GOT3 (cell line): ENCODE measurements at regions not wholly inside any gene's neighbourhood (a gene's known extent, or its start where the extent isn't known, plus 50 kb on each side); places are given as distances from the start of the nearest gene placed in this dataset.
"Not testable (repeated sequence)": the region's sequence is repeated elsewhere in the genome, so short reads cannot be mapped to it uniquely, and the experiment has no call there.

Experiments
- DNase-seq: peaks from one replicate; lab custom pipeline; 2025; ENCODE audit warnings: mixed read lengths; lab: John Stamatoyannopoulos, UW

GRCh38 chr21:35525443-35525842, 476.3 kb upstream of the RUNX1 start:
- DNase-seq, result no peak

GRCh38 chr21:35521852-35522505, 472.9 kb upstream of the RUNX1 start:
- no peak for DNase-seq

GRCh38 chr21:35521293-35521692, 472.2 kb upstream of the RUNX1 start:
- no peak for DNase-seq

- DNase-seq, result no peak
Measured at GRCh38 chr21:35520856-35521255, 471.8 kb upstream of the RUNX1 start.

- no peak for DNase-seq
Measured at GRCh38 chr21:35520302-35520701, 471.2 kb upstream of the RUNX1 start.

- no peak for DNase-seq
Measured at GRCh38 chr21:35517865-35518264, 468.8 kb upstream of the RUNX1 start.

- not testable (repeated sequence) for DNase-seq
Measured at GRCh38 chr21:35516292-35516691, 467.2 kb upstream of the RUNX1 start.

GRCh38 chr21:35512346-35512745, 463.2 kb upstream of the RUNX1 start:
- no peak for DNase-seq

- no peak for DNase-seq
Measured at GRCh38 chr21:35511696-35512162, 462.6 kb upstream of the RUNX1 start.

- DNase-seq, result no peak
Measured at GRCh38 chr21:35510957-35511695, 462.0 kb upstream of the RUNX1 start.

GRCh38 chr21:35510294-35510693, 461.2 kb upstream of the RUNX1 start:
- DNase-seq, result no peak

- no peak for DNase-seq
Measured at GRCh38 chr21:35509001-35509704, 460.1 kb upstream of the RUNX1 start.

- no peak for DNase-seq
Measured at GRCh38 chr21:35508139-35508888, 459.2 kb upstream of the RUNX1 start.

GRCh38 chr21:35507181-35507759, 458.2 kb upstream of the RUNX1 start:
- no peak for DNase-seq

GRCh38 chr21:35506771-35507170, 457.7 kb upstream of the RUNX1 start:
- DNase-seq, result no peak

- no peak for DNase-seq
Measured at GRCh38 chr21:35506352-35506751, 457.2 kb upstream of the RUNX1 start.

- DNase-seq, result no peak
Measured at GRCh38 chr21:35504951-35505466, 455.9 kb upstream of the RUNX1 start.

GRCh38 chr21:35504277-35504676, 455.2 kb upstream of the RUNX1 start:
- no peak for DNase-seq

- DNase-seq, result no peak
Measured at GRCh38 chr21:35503671-35504070, 454.6 kb upstream of the RUNX1 start.

GRCh38 chr21:35502821-35503220, 453.7 kb upstream of the RUNX1 start:
- no peak for DNase-seq

GRCh38 chr21:35497522-35497921, 448.4 kb upstream of the RUNX1 start:
- DNase-seq, result not testable (repeated sequence)
